Muscle layer of colon (tissue), 2 donors: ENCODE measurements at regions not wholly inside any gene's neighbourhood (a gene's known extent, or its start where the extent isn't known, plus 50 kb on each side); places are given as distances from the start of the nearest gene placed in this dataset.

ENCODE experiments used
- H3K27ac ChIP-seq: one replicate; pipeline ENCODE4 v1.7.0; 2013; ENCODE audit warnings: low read depth, mild to moderate bottlenecking, low read length, moderate library complexity
- H3K27me3 ChIP-seq, 2 donors: one replicate each; pipeline ENCODE4 v1.7.0; 2013; ENCODE audit warnings: low read length in 2 of 2, mild to moderate bottlenecking in 2 of 2; ENCODE audit not compliant: insufficient read depth in 2 of 2, control insufficient read depth in 1 of 2
- H3K36me3 ChIP-seq: one replicate; pipeline ENCODE4 v1.7.0; 2013; ENCODE audit warnings: mild to moderate bottlenecking, low read length; ENCODE audit not compliant: insufficient read depth
- H3K4me1 ChIP-seq: one replicate; pipeline ENCODE4 v1.7.0; 2013; ENCODE audit warnings: mild to moderate bottlenecking, low read length; ENCODE audit not compliant: insufficient read depth
- H3K4me3 ChIP-seq, 2 donors: one replicate each; pipeline ENCODE4 v1.7.0; 2013; ENCODE audit warnings: low read length in 2 of 2, low read depth in 1 of 2, mild to moderate bottlenecking in 1 of 2, moderate library complexity in 1 of 2
- H3K9ac ChIP-seq: one replicate; pipeline ENCODE4 v1.7.0; 2013; ENCODE audit warnings: low read length
- H3K9me3 ChIP-seq: one replicate; pipeline ENCODE4 v1.7.0; 2013; ENCODE audit warnings: mild to moderate bottlenecking, low read length
- donor health status: abdominal sarcoma.
- donor health status: Adenocarcinoma of cecum.

GRCh38 chr20:17852323-17852722, 116.3 kb downstream of the SNX5 start:
- Histone ChIP-seq H3K4me1 (no peaks in the 10 kb centered on the region), H3K4me3 (no peak overlapping the region), H3K9ac (no peak overlapping the region), H3K27me3 (no peaks in the 10 kb centered on the region), H3K36me3 (no peaks in the 10 kb centered on the region), H3K9me3 (no peaks in the 10 kb centered on the region), H3K27ac (no peak overlapping the region)

GRCh38 chr20:17850684-17851026, 117.9 kb downstream of the SNX5 start:
- Histone ChIP-seq H3K9me3 (no peaks in the 10 kb centered on the region), H3K4me3 (no peak overlapping the region), H3K36me3 (no peaks in the 10 kb centered on the region), H3K27me3 (no peaks in the 10 kb centered on the region), H3K27ac (no peak overlapping the region), H3K9ac (no peak overlapping the region), H3K4me1 (peaks cover 7% of the 10 kb centered on the region)

DNA sequence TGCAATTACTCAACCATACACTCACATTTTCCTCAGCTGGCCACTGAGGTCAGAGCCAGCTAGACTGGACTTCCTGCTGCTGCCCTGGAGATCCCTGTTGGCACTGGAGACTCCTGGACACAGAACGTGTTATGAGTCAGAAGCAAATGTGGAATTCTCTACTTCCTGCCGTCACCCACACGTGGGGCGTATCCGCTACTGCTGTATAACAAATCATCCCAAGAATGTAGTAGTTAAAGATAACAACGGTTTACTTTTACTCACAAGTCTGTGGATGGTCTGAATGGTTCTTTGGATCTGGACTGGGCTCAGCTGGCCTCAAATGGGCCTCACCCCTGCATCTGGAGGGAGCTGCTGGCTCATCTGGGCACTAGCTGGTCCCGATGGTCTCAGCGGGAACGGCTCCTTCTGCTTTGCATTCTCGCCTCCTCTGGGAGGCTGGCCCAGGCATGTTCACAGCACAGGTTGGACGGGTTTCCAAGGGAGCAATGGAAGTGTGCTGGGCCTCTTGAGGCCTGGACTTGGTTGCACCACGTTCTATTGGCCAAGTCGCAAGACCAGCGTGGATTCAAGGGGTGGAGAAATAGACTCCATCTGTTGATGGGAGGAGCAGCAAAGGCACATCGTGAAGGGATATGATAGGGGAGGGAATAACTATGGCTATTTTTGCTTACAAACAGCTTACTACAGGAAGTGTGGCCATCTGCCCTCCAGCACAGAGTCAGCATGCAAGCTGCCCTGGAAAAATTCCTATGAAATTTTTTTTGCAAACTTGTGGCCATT, 118.5 kb downstream of the SNX5 start:
- Histone ChIP-seq H3K9me3 (no peaks in the 10 kb centered on the region), H3K27me3 (no peaks in the 10 kb centered on the region), H3K36me3 (no peaks in the 10 kb centered on the region), H3K4me1 (peaks cover 7% of the 10 kb centered on the region), H3K4me3 (no peak overlapping the region), H3K9ac (no peak overlapping the region), H3K27ac (no peak overlapping the region)

GRCh38 chr20:17849138-17849900, 119.3 kb downstream of the SNX5 start:
- peaks cover 7% of the 10 kb centered on the region for H3K4me1 ChIP-seq
- no peak overlapping the region for H3K9ac ChIP-seq
- no peaks in the 10 kb centered on the region for H3K36me3 ChIP-seq
- H3K9me3 ChIP-seq, result no peaks in the 10 kb centered on the region
- H3K27me3 ChIP-seq, result no peaks in the 10 kb centered on the region
- H3K4me3 ChIP-seq, result no peak overlapping the region
- no peak overlapping the region for H3K27ac ChIP-seq

DNA sequence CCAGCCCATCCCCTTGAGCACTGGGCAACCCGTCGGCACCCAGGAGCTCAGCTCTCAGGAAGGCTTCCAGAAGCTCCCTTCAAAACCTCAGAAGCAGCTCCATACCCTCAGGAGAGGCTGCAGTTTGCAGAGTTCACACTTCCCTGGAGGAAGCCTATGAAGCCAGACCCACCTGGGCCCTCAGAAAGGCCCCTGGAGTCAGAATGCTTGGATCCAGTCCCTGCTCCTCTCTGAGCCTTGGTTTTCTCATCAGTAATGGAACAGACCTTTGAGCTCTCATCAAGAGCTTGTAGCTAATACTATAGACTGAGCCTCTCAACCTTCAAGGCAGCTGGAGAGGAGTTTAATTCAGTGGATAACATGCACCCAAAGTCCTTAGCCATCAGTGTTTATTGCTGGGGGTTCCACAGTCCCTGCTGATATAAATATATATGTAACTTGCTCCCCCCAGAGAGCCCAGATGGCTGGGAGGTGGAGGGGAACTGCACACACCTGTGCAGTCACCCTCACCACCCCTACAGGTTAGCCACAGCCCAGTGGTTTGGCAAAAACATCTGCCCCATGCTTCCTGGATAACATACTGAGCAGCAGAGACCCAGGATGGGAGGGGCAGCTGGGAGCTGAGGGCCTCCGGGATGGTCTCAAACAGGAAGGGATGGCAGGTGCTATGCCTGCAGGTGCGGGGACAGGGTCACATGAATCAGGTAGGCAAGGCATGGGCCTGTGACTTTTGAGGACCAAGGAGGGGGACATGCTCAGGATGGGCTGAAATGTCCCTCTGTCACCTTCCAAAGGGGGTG, 120.1 kb downstream of the SNX5 start:
- H3K4me1 ChIP-seq, result peaks cover 11% of the 10 kb centered on the region
- no peak overlapping the region for H3K27ac ChIP-seq
- no peaks in the 10 kb centered on the region for H3K27me3 ChIP-seq
- H3K9me3 ChIP-seq, result no peaks in the 10 kb centered on the region
- H3K9ac ChIP-seq, result no peak overlapping the region
- no peak overlapping the region for H3K4me3 ChIP-seq
- no peaks in the 10 kb centered on the region for H3K36me3 ChIP-seq

DNA sequence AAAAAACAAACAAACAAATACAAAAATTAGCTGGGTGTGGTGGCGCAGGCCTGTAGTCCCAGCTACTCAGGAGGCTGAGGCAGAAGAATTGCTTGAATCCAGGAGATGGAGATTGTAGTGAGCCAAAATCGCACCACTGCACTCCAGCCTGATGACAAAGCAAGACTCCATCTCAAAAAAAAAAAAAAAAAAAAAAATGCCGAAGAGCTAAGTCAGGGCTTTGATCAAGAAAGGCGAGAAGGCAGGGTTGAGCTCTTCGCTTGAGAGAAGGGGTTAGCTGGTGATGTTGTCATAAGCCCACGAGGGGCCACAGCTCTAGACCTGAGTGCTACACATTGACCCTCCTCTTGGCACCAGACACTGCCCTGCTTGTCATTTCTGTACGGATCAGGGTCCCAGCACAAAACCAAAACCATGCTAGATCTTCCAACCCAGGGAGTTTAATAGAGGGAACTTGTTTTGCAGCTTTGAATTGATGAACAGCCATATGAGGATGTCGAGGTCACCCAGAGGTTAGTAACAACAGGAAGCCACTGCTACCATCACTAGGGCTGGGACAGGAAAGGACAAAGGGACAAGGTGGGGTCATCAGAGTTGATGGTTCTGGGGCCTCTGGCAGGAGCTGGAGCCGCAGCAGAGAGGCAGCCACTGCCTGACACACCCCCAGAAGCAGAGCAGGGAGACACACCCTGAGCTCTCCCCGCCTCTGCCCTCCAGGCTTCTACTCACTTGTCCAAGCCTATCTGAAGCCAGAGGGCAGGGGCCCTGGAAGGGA, 122.7 kb downstream of the SNX5 start:
- no peak overlapping the region for H3K4me3 ChIP-seq
- H3K36me3 ChIP-seq, result no peaks in the 10 kb centered on the region
- no peaks in the 10 kb centered on the region for H3K27me3 ChIP-seq
- no peak overlapping the region for H3K27ac ChIP-seq
- peaks cover 21% of the 10 kb centered on the region for H3K4me1 ChIP-seq
- no peaks in the 10 kb centered on the region for H3K9me3 ChIP-seq
- no peak overlapping the region for H3K9ac ChIP-seq

DNA sequence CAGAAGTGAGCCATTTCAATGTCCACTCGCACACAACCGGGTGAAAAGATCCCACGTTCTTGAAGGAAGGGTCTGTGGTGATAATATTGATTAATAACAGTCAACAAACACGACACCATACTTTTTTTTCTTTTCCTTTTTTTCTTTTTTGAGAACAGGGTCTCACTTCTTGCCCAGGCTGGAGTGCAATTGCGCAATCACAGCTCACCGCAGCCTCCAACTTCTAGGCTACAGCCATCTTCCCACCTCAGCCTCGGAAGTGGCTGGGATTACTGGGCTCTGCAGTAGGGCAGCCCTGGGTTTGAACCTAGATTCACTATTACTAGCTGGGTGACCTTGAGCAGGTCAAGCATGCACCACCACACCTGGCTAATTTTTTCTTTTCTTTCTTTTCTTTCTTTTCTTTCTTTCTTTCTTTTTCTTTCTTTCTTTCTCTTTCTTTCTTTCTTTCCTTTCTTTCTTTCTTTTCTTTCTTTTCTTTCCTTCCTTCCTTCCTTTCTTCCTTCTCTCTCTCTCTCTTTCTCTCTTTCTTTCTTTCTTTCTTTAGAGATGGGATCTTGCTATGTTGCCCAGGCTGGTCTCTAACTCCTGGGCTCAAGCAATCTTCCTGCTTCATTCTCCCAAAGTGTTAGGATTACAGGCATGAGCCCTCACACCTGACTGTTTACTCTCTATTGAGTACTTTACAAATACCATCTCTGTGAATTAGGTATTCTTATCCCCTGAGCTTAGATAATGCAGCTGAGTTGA, 123.9 kb downstream of the SNX5 start:
- Histone ChIP-seq H3K9me3 (no peaks in the 10 kb centered on the region), H3K36me3 (no peaks in the 10 kb centered on the region), H3K4me3 (no peak overlapping the region), H3K27me3 (no peaks in the 10 kb centered on the region), H3K9ac (no peak overlapping the region), H3K27ac (no peak overlapping the region), H3K4me1 (peaks cover 21% of the 10 kb centered on the region)

GRCh38 chr20:17844133-17844429, 124.5 kb downstream of the SNX5 start:
- no peaks in the 10 kb centered on the region for H3K27me3 ChIP-seq
- H3K4me3 ChIP-seq, result no peak overlapping the region
- no peak overlapping the region for H3K9ac ChIP-seq
- H3K27ac ChIP-seq, result no peak overlapping the region
- H3K9me3 ChIP-seq, result no peaks in the 10 kb centered on the region
- no peaks in the 10 kb centered on the region for H3K36me3 ChIP-seq
- H3K4me1 ChIP-seq, result peaks cover 21% of the 10 kb centered on the region

DNA sequence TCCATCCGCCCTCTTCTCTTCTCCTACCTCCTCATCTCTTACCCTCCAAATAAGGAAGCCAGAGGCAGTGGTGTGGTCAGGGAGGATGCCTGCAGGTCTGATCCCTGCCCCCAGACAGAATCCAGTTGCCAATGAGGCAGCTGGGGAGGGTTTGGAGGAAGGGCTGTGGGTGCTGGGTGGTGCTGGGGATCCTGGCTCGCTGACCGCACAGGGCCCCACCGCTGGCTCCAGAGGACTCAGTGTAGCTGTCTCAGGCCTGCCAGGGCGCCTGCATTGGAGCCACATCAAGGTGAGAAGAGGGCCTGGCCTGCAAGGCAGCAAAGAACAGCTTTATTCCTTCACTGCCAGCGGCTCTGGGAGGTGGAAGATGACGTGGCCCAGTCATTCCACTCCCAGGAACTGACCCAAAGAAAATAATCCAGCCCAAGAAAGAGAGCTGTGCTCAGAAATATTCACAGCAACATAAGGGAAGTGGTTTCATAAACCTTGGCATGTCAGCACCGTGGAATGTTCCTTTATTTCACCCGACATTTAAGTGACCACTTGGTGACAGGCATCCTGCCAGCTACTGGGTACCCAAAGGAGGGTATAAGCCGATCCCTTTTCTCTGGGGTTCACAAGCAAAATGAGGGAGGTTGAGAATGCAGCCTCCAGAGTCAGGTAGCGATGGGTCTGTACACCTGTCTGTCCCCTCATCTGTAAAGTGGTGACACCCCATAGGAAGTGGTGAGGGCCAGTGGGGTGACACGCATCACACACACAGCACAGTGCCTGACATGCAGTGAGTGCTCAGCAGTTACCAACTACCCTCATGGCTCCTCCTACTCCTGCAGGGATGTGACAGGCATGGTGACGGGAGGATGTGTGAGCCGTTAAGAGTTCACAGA, 125.1 kb downstream of the SNX5 start:
- Histone ChIP-seq H3K4me1 (peaks cover 21% of the 10 kb centered on the region), H3K9me3 (no peaks in the 10 kb centered on the region), H3K9ac (no peak overlapping the region), H3K4me3 (no peak overlapping the region), H3K36me3 (no peaks in the 10 kb centered on the region), H3K27me3 (no peaks in the 10 kb centered on the region), H3K27ac (no peak overlapping the region)

- no peak overlapping the region for H3K9ac ChIP-seq
- H3K27ac ChIP-seq, result no peak overlapping the region
- no peaks in the 10 kb centered on the region for H3K9me3 ChIP-seq
- H3K36me3 ChIP-seq, result no peaks in the 10 kb centered on the region
- no peak overlapping the region for H3K4me3 ChIP-seq
- H3K4me1 ChIP-seq, result peaks cover 21% of the 10 kb centered on the region
- no peaks in the 10 kb centered on the region for H3K27me3 ChIP-seq
These were observed 126.8 kb downstream of the SNX5 start for GRCh38 chr20:17841751-17842215.
